GM12878 (cell line): ENCODE measurements at regions not wholly inside any gene's neighbourhood (a gene's known extent, or its start where the extent isn't known, plus 50 kb on each side); places are given as distances from the start of the nearest gene placed in this dataset.

Source experiments
- ATAC-seq: fragments of 200-7000 bp; cut with Tn5 transposase; 3 replicates; pipeline ENCODE4 v1.9.1; 2020; ENCODE audit warnings: mild to moderate bottlenecking, moderate library complexity
- BruUV-seq: library from RNA; stranded (reverse); fragments of 400-500 nt; replicated peaks from 2 replicates; lab custom pipeline; 2021; lab: Mats Ljungman, UMichigan
- CTCF ChIA-PET: fragments of 300-600 bp; sonication (Branson Sonifier 250); formaldehyde crosslinking; extraction: SDS; loops from one replicate; lab custom pipeline; 2021; ENCODE audit warnings: inconsistent platforms; lab: Yijun Ruan, JAX
- POLR2A ChIA-PET: fragments of 350-600 bp; formaldehyde crosslinking; extraction: SDS; loops from one replicate; lab custom pipeline; 2021; ENCODE audit warnings: inconsistent platforms; lab: Charles Lee
- RAD21 ChIA-PET: fragments of 300-600 bp; sonication (Branson Sonifier 250); formaldehyde crosslinking; loops from one replicate; lab custom pipeline; 2023; ENCODE audit warnings: antibody characterized with exemption; ENCODE audit not compliant: unreplicated experiment; lab: Charles Lee
- SMC1A ChIA-PET: fragments of 300-600 bp; sonication (Branson Sonifier 250); formaldehyde crosslinking; loops from one replicate; lab custom pipeline; 2023; ENCODE audit not compliant: unreplicated experiment, uncharacterized antibody; lab: Charles Lee
- DNase-seq: peaks from one replicate; pipeline ENCODE4 v3.0.0-alpha.2; 2011; ENCODE audit warnings: low read depth, low spot score
- FAIRE-seq: peaks from 3 replicates; lab custom pipeline; 2011; peaks lifted over from hg19 to GRCh38; lab: Jason Lieb, UNC
- H2AFZ ChIP-seq: 2 replicates; pipeline ENCODE4 v1.6.0; 2011; ENCODE audit warnings: low read depth, low read length, control low read depth; ENCODE audit not compliant: control insufficient read depth
- H3K27ac ChIP-seq: 2 replicates; pipeline ENCODE4 v1.5.1; 2011; ENCODE audit warnings: control low read depth; ENCODE audit not compliant: control insufficient read depth, insufficient read depth
- H3K27me3 ChIP-seq, 2 experiments: replicated peaks in 1 of 2; 2 replicates each; pipeline versions ENCODE4 v1.6.0 to v1.6.1; 2011; ENCODE audit warnings: low read length in 1 of 2; ENCODE audit not compliant: control insufficient read depth in 2 of 2, insufficient read depth in 2 of 2
- H3K36me3 ChIP-seq, 2 experiments: 2 replicates each; pipeline ENCODE4 v1.5.1; 2011; ENCODE audit warnings: low read length in 1 of 2; ENCODE audit not compliant: control insufficient read depth in 2 of 2, insufficient read depth in 2 of 2
- H3K4me1 ChIP-seq: 2 replicates; pipeline ENCODE4 v1.6.1; 2011; ENCODE audit warnings: mild to moderate bottlenecking, low read length, moderate library complexity, mixed read lengths; ENCODE audit not compliant: control insufficient read depth, insufficient read depth
- H3K4me2 ChIP-seq: 2 replicates; pipeline ENCODE4 v1.6.0; 2011; ENCODE audit warnings: control low read depth; ENCODE audit not compliant: control insufficient read depth, insufficient read depth
- H3K4me3 ChIP-seq: fragments of 200-600 bp; sonication (generic); 2 replicates; pipeline ENCODE4 v1.5.1; 2016
- H3K79me2 ChIP-seq: 2 replicates; pipeline ENCODE4 v1.6.0; 2011; ENCODE audit warnings: low read length; ENCODE audit not compliant: control insufficient read depth, insufficient read depth
- H3K9ac ChIP-seq: 2 replicates; pipeline ENCODE4 v1.8.0; 2011; ENCODE audit warnings: low read length, control low read depth, mixed read lengths; ENCODE audit not compliant: control insufficient read depth, insufficient read depth
- H3K9me3 ChIP-seq: replicated peaks from 3 replicates; pipeline ENCODE4 v1.5.1; 2011; ENCODE audit warnings: mild to moderate bottlenecking, low read length; ENCODE audit not compliant: control insufficient read depth, insufficient read depth
- H4K20me1 ChIP-seq: 2 replicates; pipeline ENCODE4 v1.6.0; 2011; ENCODE audit not compliant: control insufficient read depth, insufficient read depth
- CTCF ChIP-seq, 3 experiments: IDR thresholded peaks in 2 of 3; conservative IDR thresholded peaks in 1 of 3; 2 replicates each; pipeline ENCODE4 v1.5.1; 2011; ENCODE audit warnings: low read depth in 3 of 3, low read length in 3 of 3, mild to moderate bottlenecking in 3 of 3, control low read depth in 2 of 3, moderate library complexity in 2 of 3, inconsistent platforms in 1 of 3, mixed read lengths in 1 of 3; ENCODE audit not compliant: control insufficient read depth in 2 of 3, insufficient read depth in 1 of 3; ENCODE audit errors: extremely low read depth in 1 of 3
- EGR1 ChIP-seq, 2 experiments: IDR thresholded peaks; 1 replicate in 1 of 2; 2 replicates in 1 of 2; pipeline ENCODE4 v1.6.1; 2011 to 2012; ENCODE audit warnings: low read depth in 2 of 2, low read length in 2 of 2, borderline replicate concordance in 1 of 2, mild to moderate bottlenecking in 1 of 2, moderate library complexity in 1 of 2
- FOXK2 ChIP-seq: fragments of 450-650 bp; IDR thresholded peaks from 2 replicates; pipeline ENCODE4 v1.6.1; 2017; ENCODE audit warnings: mild to moderate bottlenecking, moderate library complexity
- IKZF1 ChIP-seq: fragments of 450-650 bp; conservative IDR thresholded peaks from 2 replicates; pipeline ENCODE4 v1.6.1; 2017; ENCODE audit warnings: antibody characterized with exemption, mild to moderate bottlenecking
- JUNB ChIP-seq: IDR thresholded peaks from 2 replicates; pipeline ENCODE4 v1.6.1; 2016; ENCODE audit warnings: antibody characterized with exemption, mild to moderate bottlenecking
- KDM1A ChIP-seq: fragments of 200-600 bp; sonication (generic); IDR thresholded peaks from 2 replicates; pipeline ENCODE4 v1.6.1; 2016; ENCODE audit warnings: borderline replicate concordance
- MAX ChIP-seq: IDR thresholded peaks from 2 replicates; pipeline ENCODE4 v1.6.1; 2012; ENCODE audit warnings: low read depth, low read length, improper control_type of control experiment
- MYC ChIP-seq: IDR thresholded peaks from 2 replicates; pipeline ENCODE4 v1.6.1; 2011; ENCODE audit warnings: mild to moderate bottlenecking, low read length, moderate library complexity, inconsistent platforms; ENCODE audit not compliant: insufficient read depth, insufficient replicate concordance, insufficient read length, severe bottlenecking
- PML ChIP-seq: IDR thresholded peaks from 2 replicates; pipeline ENCODE4 v1.6.1; 2012; ENCODE audit warnings: low read length, inconsistent platforms
- RUNX3 ChIP-seq: IDR thresholded peaks from 2 replicates; pipeline ENCODE4 v1.6.1; 2012; ENCODE audit warnings: low read length, inconsistent platforms
- TCF12 ChIP-seq: IDR thresholded peaks from 2 replicates; pipeline ENCODE4 v1.6.1; 2011; ENCODE audit warnings: low read depth, mild to moderate bottlenecking, low read length
- ZBTB4 ChIP-seq: fragments of 450-650 bp; formaldehyde crosslinking; IDR thresholded peaks from 2 replicates; pipeline ENCODE4 v1.4.0; 2022; ENCODE audit warnings: mild to moderate bottlenecking, moderate library complexity
- WGBS: methylation state at CpG from one replicate; pipeline ENCODE4 v1.1.6; 2016; ENCODE audit warnings: low lambda C conversion rate; ENCODE audit not compliant: insufficient replicate concordance, insufficient coverage; ENCODE audit errors: missing lambda C conversion rate; 5-methylcytosine and 5-hydroxymethylcytosine counted together
- in situ Hi-C: fragments of 300-500 bp; cut with MboI; formaldehyde crosslinking; loops from 9 replicates; pipeline ENCODE4 v1.14.3; 2018; ENCODE audit warnings: mixed read lengths
- intact Hi-C: fragments of 100-400 bp; cut with micrococcal nuclease; formaldehyde crosslinking; loops from one replicate; pipeline ENCODE4 v1.14.2; 2022; ENCODE audit not compliant: unreplicated experiment
- TF ChIP-seq, protein P1 (sequence below): IDR thresholded peaks from 2 replicates; pipeline ENCODE4 v1.6.1; 2012; ENCODE audit warnings: low read length, inconsistent platforms
- TF ChIP-seq, protein P2 (sequence below): fragments of 150-350 bp; IDR thresholded peaks from 2 replicates; pipeline ENCODE4 v1.6.1; 2014; ENCODE audit warnings: mild to moderate bottlenecking, low read depth, low read length

GRCh38 chr12:103043531-103044486, 86.3 kb downstream of the ASCL1 start:
- ChIA-PET POLR2A (no interaction called here), SMC1A (interaction anchor here (1.2 to 2.2 kb wide), 4 partner anchors 29 to 451 kb away, joined by 3 to 7 read pairs (median 3); no protein-coding TSS in a partner anchor), CTCF (interaction anchor here (0.6 kb wide), 1 partner anchor 503 kb away, joined by 3 read pairs; no protein-coding TSS in a partner anchor), RAD21 (no interaction called here)
- intact Hi-C loops = no loop called here
- no peak overlapping the region for H3K4me2 ChIP-seq
- no peaks in the 10 kb centered on the region for H3K4me1 ChIP-seq
- BruUV-seq = no TSS peak
- no peak for FAIRE-seq
- H3K79me2 ChIP-seq = no peaks in the 10 kb centered on the region
- H3K9me3 ChIP-seq = no peaks in the 10 kb centered on the region; the same call in 1 of the 3 replicates
- H3K4me3 ChIP-seq = no peak overlapping the region
- in situ Hi-C loops = no loop called here
- peak overlapping the region; percentile 44; the same call in 1 of the 2 replicates for H2AFZ ChIP-seq
- H3K9ac ChIP-seq = no peak overlapping the region
- no peak overlapping the region for H3K27ac ChIP-seq
- no peaks in the 10 kb centered on the region for H4K20me1 ChIP-seq
- no peaks in the 10 kb centered on the region for H3K27me3 ChIP-seq
- 57% methylated on average over 18 of the region's 18 CpGs for WGBS
- no peak for DNase-seq
- H3K36me3 ChIP-seq = no peaks in the 10 kb centered on the region
- ATAC-seq = no peak
- TF ChIP-seq FOXK2 = no peak
- TF ChIP-seq RUNX3 = no peak
- no peak for TF ChIP-seq ZBTB4 (CRISPR knock-in tag)
- no peak for TF ChIP-seq TCF12
- TF ChIP-seq MAX = no peak
- no peak for TF ChIP-seq JUNB
- no peak for TF ChIP-seq MYC
- no peak for TF ChIP-seq KDM1A
- no peak for TF ChIP-seq EGR1 (IDR thresholded peaks at IDR 0.05; ENCODE audit: borderline replicate concordance in 1 of 2, low read depth in 2 of 2, low read length in 2 of 2)
- TF ChIP-seq, protein P1, sequence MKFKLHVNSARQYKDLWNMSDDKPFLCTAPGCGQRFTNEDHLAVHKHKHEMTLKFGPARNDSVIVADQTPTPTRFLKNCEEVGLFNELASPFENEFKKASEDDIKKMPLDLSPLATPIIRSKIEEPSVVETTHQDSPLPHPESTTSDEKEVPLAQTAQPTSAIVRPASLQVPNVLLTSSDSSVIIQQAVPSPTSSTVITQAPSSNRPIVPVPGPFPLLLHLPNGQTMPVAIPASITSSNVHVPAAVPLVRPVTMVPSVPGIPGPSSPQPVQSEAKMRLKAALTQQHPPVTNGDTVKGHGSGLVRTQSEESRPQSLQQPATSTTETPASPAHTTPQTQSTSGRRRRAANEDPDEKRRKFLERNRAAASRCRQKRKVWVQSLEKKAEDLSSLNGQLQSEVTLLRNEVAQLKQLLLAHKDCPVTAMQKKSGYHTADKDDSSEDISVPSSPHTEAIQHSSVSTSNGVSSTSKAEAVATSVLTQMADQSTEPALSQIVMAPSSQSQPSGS = no peak
- no peak for TF ChIP-seq IKZF1
- TF ChIP-seq, protein P2, sequence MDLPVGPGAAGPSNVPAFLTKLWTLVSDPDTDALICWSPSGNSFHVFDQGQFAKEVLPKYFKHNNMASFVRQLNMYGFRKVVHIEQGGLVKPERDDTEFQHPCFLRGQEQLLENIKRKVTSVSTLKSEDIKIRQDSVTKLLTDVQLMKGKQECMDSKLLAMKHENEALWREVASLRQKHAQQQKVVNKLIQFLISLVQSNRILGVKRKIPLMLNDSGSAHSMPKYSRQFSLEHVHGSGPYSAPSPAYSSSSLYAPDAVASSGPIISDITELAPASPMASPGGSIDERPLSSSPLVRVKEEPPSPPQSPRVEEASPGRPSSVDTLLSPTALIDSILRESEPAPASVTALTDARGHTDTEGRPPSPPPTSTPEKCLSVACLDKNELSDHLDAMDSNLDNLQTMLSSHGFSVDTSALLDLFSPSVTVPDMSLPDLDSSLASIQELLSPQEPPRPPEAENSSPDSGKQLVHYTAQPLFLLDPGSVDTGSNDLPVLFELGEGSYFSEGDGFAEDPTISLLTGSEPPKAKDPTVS = no peak
- TF ChIP-seq CTCF (IDR thresholded peaks at IDR 0.05 in 2 of 3, conservative IDR thresholded peaks at IDR 0.05 in 1 of 3; ENCODE audit: control insufficient read depth in 2 of 3, extremely low read depth in 1 of 3, insufficient read depth in 1 of 3, low read depth in 3 of 3, low read length in 3 of 3) = no peak
- TF ChIP-seq PML = no peak
